HG02938 (cell line): ENCODE measurements at regions not wholly inside any gene's neighbourhood (a gene's known extent, or its start where the extent isn't known, plus 50 kb on each side); places are given as distances from the start of the nearest gene placed in this dataset.
"Not testable (repeated sequence)": the region's sequence is repeated elsewhere in the genome, so short reads cannot be mapped to it uniquely, and the experiment has no call there.

ENCODE experiments used
- ATAC-seq: cut with Tn5 transposase; IDR thresholded peaks from one replicate; pipeline ENCODE4 v1.9.1; 2021; ENCODE audit warnings: mild to moderate bottlenecking, moderate library complexity; ENCODE audit not compliant: unreplicated experiment

- not testable (repeated sequence) for ATAC-seq
Observed at GRCh38 chr13:50661881-50662280, 181.6 kb downstream of the DLEU7 start.

GRCh38 chr13:50664951-50665350, 178.5 kb downstream of the DLEU7 start:
- ATAC-seq: no peak

- ATAC-seq: no peak
Observed at GRCh38 chr13:50668049-50668448, 175.4 kb downstream of the DLEU7 start.

- no peak for ATAC-seq
Observed at GRCh38 chr13:50668691-50669271, 174.7 kb downstream of the DLEU7 start.

- no peak for ATAC-seq
Observed at GRCh38 chr13:50670272-50670671, 173.2 kb downstream of the DLEU7 start.

GRCh38 chr13:50670847-50671496, 172.5 kb downstream of the DLEU7 start:
- no peak for ATAC-seq

- ATAC-seq: no peak
Observed at GRCh38 chr13:50671497-50671850, 172.0 kb downstream of the DLEU7 start.

- no peak for ATAC-seq
Observed at GRCh38 chr13:50672025-50672424, 171.5 kb downstream of the DLEU7 start.

- ATAC-seq: no peak
Observed at GRCh38 chr13:50675651-50676050, 167.8 kb downstream of the DLEU7 start.

- ATAC-seq: no peak
Observed at GRCh38 chr13:50676602-50677001, 166.9 kb downstream of the DLEU7 start.

GRCh38 chr13:50677258-50677657, 166.2 kb downstream of the DLEU7 start:
- no peak for ATAC-seq

- no peak for ATAC-seq
Observed at GRCh38 chr13:50677687-50678463, 165.6 kb downstream of the DLEU7 start.

- no peak for ATAC-seq
Observed at GRCh38 chr13:50678464-50679162, 164.9 kb downstream of the DLEU7 start.

GRCh38 chr13:50679321-50679720, 164.2 kb downstream of the DLEU7 start:
- no peak for ATAC-seq

GRCh38 chr13:50682002-50682401, 161.5 kb downstream of the DLEU7 start:
- ATAC-seq: no peak

- no peak for ATAC-seq
Observed at GRCh38 chr13:50682966-50683365, 160.5 kb downstream of the DLEU7 start.

- ATAC-seq: no peak
Observed at GRCh38 chr13:50684366-50684765, 159.1 kb downstream of the DLEU7 start.

- ATAC-seq: no peak
Observed at GRCh38 chr13:50685491-50685890, 158.0 kb downstream of the DLEU7 start.

- ATAC-seq: no peak
Observed at GRCh38 chr13:50685956-50686355, 157.5 kb downstream of the DLEU7 start.

GRCh38 chr13:50686551-50686950, 156.9 kb downstream of the DLEU7 start:
- no peak for ATAC-seq

GRCh38 chr13:50687545-50687944, 155.9 kb downstream of the DLEU7 start:
- no peak for ATAC-seq

- ATAC-seq: no peak
Observed at GRCh38 chr13:50690006-50690405, 153.5 kb downstream of the DLEU7 start.
